Ishikawa (cell line): ENCODE measurements at regions not wholly inside any gene's neighbourhood (a gene's known extent, or its start where the extent isn't known, plus 50 kb on each side); places are given as distances from the start of the nearest gene placed in this dataset.

Experiments used
- CEBPB ChIP-seq: IDR thresholded peaks from 2 replicates; pipeline ENCODE4 v1.6.1; 2012
- CREB1 ChIP-seq: IDR thresholded peaks from 2 replicates; pipeline ENCODE4 v1.6.1; 2012; ENCODE audit warnings: low read depth
- EP300 ChIP-seq: IDR thresholded peaks from 2 replicates; pipeline ENCODE4 v1.6.1; 2012; ENCODE audit warnings: borderline replicate concordance
- FOXM1 ChIP-seq: IDR thresholded peaks from 2 replicates; pipeline ENCODE4 v1.6.1; 2012; ENCODE audit warnings: low read depth, borderline replicate concordance
- MAX ChIP-seq: IDR thresholded peaks from 2 replicates; pipeline ENCODE4 v1.6.1; 2012
- REST ChIP-seq: IDR thresholded peaks from 2 replicates; pipeline ENCODE4 v1.6.1; 2012; ENCODE audit warnings: low read depth, mild to moderate bottlenecking
- TAF1 ChIP-seq: IDR thresholded peaks from 2 replicates; pipeline ENCODE4 v1.6.1; 2012; ENCODE audit warnings: low read depth, mild to moderate bottlenecking
- TCF12 ChIP-seq: IDR thresholded peaks from 2 replicates; pipeline ENCODE4 v1.6.1; 2012; ENCODE audit warnings: low read depth
- USF1 ChIP-seq: IDR thresholded peaks from 2 replicates; pipeline ENCODE4 v1.6.1; 2012
- YY1 ChIP-seq: IDR thresholded peaks from 2 replicates; pipeline ENCODE4 v1.6.1; 2012; ENCODE audit warnings: low read depth
- ZBTB7A ChIP-seq: IDR thresholded peaks from 2 replicates; pipeline ENCODE4 v1.6.1; 2012; ENCODE audit warnings: low read depth

DNA sequence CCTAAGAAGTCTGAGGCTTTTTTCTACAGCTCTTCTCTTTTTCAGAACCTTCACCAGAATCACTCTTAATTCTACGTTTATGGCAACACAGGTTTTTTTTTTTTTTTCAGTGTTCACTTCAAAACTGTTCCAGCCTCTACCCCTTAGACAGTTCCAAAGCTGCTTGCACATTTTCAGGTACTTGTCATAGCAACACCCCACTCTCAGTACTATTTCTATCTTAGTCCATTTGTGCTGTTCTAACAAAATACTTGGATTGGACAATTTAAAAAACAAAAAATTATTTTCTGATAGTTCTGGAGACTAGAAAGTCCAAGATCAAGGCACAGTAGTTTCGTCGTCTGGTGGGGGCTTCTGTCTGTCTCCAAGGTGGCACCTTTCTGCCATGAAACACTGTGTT is 340.9 kb upstream of the RPS23 start:
- TF ChIP-seq REST (no peak), EP300 (no peak), TCF12 (no peak), YY1 (no peak), TAF1 (no peak), ZBTB7A (no peak), USF1 (no peak), FOXM1 (no peak), CEBPB (no peak), MAX (no peak), CREB1 (no peak)
